Retinal pigment epithelial cell (primary cell): ENCODE measurements at regions not wholly inside any gene's neighbourhood (a gene's known extent, or its start where the extent isn't known, plus 50 kb on each side); places are given as distances from the start of the nearest gene placed in this dataset.
A peak's percentile ranks its signal among the peaks of the same experiment; 100 is the strongest.

Experiments used
- DNase-seq: peaks from one replicate; pipeline ENCODE4 v3.0.0-alpha.2; 2010; ENCODE audit warnings: low read depth
- H3K4me3 ChIP-seq: 2 replicates; pipeline ENCODE4 v1.5.1; 2011; ENCODE audit warnings: mild to moderate bottlenecking, low read length, control low read depth, moderate library complexity
- TF ChIP-seq, protein P1 (sequence below): conservative IDR thresholded peaks from 2 replicates; pipeline ENCODE4 v1.5.1; 2011; ENCODE audit warnings: low read depth, low read length, control low read depth, inconsistent platforms

DNA sequence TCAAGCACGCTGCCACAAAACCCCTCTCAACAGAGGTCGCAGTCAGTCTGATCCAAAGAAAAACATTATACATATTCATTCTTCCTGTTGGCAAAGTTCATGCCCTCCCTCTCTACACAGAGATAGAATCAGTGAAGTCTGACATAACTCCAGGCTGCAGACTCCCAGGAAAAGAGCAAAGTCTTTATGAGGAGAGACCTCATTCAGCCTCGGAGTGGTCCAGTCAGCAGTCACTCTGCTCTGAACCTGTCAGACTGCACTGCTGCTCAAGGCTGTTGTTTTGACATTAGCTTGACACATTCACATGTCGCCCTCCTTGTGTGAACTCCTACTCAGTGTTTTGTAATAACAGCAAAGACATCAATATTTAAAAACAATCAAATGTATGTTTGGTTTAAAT, 241.2 kb upstream of the G2E3 start:
- H3K4me3 ChIP-seq: no peak overlapping the region
- no peak for DNase-seq
- TF ChIP-seq, protein P1, sequence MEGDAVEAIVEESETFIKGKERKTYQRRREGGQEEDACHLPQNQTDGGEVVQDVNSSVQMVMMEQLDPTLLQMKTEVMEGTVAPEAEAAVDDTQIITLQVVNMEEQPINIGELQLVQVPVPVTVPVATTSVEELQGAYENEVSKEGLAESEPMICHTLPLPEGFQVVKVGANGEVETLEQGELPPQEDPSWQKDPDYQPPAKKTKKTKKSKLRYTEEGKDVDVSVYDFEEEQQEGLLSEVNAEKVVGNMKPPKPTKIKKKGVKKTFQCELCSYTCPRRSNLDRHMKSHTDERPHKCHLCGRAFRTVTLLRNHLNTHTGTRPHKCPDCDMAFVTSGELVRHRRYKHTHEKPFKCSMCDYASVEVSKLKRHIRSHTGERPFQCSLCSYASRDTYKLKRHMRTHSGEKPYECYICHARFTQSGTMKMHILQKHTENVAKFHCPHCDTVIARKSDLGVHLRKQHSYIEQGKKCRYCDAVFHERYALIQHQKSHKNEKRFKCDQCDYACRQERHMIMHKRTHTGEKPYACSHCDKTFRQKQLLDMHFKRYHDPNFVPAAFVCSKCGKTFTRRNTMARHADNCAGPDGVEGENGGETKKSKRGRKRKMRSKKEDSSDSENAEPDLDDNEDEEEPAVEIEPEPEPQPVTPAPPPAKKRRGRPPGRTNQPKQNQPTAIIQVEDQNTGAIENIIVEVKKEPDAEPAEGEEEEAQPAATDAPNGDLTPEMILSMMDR: no peak

DNA sequence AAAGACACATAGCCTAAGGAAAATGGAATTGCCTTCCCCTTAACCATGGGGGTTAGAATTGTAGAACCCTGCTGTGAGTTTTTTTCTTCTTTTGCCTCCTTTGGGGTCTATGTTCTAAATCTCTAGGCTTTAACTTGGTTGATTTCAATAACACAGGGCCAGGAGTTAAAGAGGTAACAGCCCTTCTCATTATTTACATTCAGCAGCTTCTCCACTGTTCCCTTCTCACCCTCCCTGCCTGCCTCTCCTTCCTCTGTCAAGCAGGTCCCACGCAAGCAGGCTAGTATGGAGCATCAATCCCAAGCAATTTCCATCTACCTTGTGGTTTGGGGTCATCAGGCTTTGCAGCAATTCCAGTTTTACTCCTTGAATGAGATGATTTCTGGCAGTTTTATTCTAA, 236.1 kb upstream of the G2E3 start:
- H3K4me3 ChIP-seq: no peak overlapping the region
- TF ChIP-seq, protein P1: no peak
- no peak for DNase-seq

GRCh38 chr14:30330033-30330432, 228.9 kb upstream of the G2E3 start:
- H3K4me3 ChIP-seq: no peak overlapping the region
- TF ChIP-seq, protein P1: no peak

DNA sequence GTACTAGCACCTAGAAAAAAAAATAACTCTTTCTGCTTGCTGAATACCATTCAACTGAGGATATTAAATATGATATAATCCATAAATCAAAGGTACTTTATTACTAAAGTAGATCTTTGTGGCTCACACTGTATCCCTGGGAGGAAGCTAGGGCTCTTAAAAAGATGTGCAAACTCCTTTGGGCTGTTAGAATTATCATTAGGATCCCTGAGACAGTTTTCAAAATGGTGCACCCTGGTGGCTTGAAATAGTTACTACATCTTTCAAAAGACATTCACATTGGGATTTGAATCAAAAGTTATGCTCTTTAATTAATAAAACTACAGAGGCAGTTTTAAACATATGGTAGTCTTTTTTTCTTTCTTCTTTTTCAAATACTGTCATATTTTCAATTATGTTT, 228.5 kb upstream of the G2E3 start:
- TF ChIP-seq, protein P1: peak; percentile 40
- no peak for DNase-seq

More at GRCh38 chr14:30330033-30330432, 228.9 kb upstream of the G2E3 start:
- no peak for DNase-seq

GRCh38 chr14:30331030-30331429, 227.9 kb upstream of the G2E3 start:
- TF ChIP-seq, protein P1: no peak
- H3K4me3 ChIP-seq: no peak overlapping the region
- DNase-seq: no peak

More for the DNA sequence above, 228.5 kb upstream of the G2E3 start:
- no peak overlapping the region for H3K4me3 ChIP-seq

DNA sequence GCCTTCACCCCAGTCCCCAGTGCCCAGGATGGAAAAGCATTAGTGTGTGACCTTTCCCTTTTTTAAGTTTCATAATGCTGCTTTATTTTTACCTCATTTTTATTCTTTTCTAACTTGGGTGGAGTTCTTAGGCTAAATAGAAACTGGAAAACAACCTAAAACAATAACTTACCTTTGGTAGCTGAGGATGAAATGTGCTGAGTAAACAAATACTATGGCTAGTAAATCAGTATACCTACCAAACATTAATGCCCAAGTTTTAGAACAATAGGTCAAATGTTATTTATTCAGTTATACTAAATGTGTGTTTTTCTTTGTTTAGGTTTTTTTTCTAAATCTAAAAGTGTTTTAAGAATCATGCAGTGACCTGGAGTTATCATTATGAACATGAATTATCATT, 226.6 kb upstream of the G2E3 start:
- TF ChIP-seq, protein P1: no peak
- H3K4me3 ChIP-seq: no peak overlapping the region
- no peak for DNase-seq

DNA sequence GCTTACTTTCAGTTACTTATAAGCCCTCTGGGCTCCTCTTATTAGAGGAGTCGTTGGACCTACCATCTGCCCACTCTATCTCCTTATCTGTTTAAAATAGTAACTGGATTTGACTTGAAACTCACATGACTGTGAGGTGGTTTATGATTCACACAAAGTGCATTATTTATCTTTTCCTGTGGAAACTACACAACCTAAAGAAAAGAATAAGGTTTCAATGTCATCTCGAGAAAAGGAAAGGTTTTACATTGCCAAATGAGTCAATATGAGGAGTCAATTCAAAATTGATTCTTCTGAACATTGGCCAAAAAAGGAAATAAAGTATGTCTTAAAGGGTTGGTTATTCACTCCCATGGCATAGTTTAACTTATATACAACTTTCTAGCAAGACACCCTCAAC, 225.0 kb upstream of the G2E3 start:
- H3K4me3 ChIP-seq: no peak overlapping the region
- TF ChIP-seq, protein P1: no peak
- DNase-seq: peak; percentile 4
